Activated CD4-positive, alpha-beta T cell treated with anti-CD3 and anti-CD28 coated beads, Interleukin-2, amount 10 ng/mL, durations not matched to agents 24 days and 14 days (primary cell): ENCODE measurements at regions not wholly inside any gene's neighbourhood (a gene's known extent, or its start where the extent isn't known, plus 50 kb on each side); places are given as distances from the start of the nearest gene placed in this dataset.
"Not testable (repeated sequence)": the region's sequence is repeated elsewhere in the genome, so short reads cannot be mapped to it uniquely, and the experiment has no call there.

Experiments used
- DNase-seq: peaks from one replicate; pipeline ENCODE4 v3.0.0; 2022
- H3K27ac Mint-ChIP-seq: one replicate; pipeline ENCODE4 v1.8.0; 2022; ENCODE audit warnings: mild to moderate bottlenecking, mixed read lengths
- H3K27me3 Mint-ChIP-seq: one replicate; pipeline ENCODE4 v1.8.0; 2022; ENCODE audit warnings: mixed read lengths
- H3K36me3 Mint-ChIP-seq: one replicate; pipeline ENCODE4 v1.8.0; 2022; ENCODE audit warnings: low read depth, mild to moderate bottlenecking, mixed read lengths
- H3K4me1 Mint-ChIP-seq: one replicate; pipeline ENCODE4 v1.8.0; 2021; ENCODE audit warnings: mixed read lengths
- H3K4me3 Mint-ChIP-seq: one replicate; pipeline ENCODE4 v1.8.0; 2022; ENCODE audit warnings: mild to moderate bottlenecking, moderate library complexity, mixed read lengths
- H3K9me3 Mint-ChIP-seq: one replicate; pipeline ENCODE4 v1.8.0; 2021; ENCODE audit warnings: mixed read lengths
- intact Hi-C: fragments of 100-400 bp; cut with micrococcal nuclease; formaldehyde crosslinking; loops from one replicate; pipeline ENCODE4 v1.15.1; 2023

DNA sequence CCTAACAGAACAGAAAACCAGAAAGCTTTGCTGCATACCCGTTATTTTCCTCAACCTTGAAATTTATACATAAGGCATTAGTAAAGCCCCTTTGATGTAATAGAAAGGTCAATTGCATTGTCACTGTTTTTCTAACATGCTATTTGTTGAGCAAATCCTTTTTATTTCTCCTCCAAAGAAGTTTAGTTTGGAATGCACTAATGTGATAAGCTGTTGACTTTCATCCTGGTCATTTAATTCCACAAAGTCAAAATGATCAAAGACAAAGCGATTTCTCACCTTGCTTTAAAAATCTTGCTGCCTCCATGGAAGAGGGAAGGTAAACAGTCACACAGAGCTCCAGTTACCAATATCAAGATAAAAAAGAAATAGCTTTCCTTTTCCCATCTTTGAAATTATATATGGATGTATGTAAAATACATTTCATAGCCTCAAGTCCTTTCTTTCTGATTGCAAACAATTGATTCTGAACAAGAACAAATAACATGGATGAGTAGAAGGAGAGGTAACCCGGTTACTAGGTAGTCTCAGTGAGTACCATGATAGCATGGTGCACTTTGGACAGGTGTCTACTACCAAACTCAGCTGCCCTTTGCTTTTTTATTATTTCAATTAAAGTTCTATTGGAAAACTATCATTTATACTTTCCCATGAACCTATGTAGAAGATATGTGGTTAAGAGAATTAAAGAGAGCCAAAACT is 452.7 kb downstream of the STK39 start:
- no peaks in the 10 kb centered on the region for H3K36me3 Mint-ChIP-seq
- H3K9me3 Mint-ChIP-seq = no peaks in the 10 kb centered on the region
- H3K27me3 Mint-ChIP-seq = no peaks in the 10 kb centered on the region
- intact Hi-C loops = no loop called here
- no peak for DNase-seq
- H3K27ac Mint-ChIP-seq = no peak overlapping the region
- no peak overlapping the region for H3K4me3 Mint-ChIP-seq
- no peaks in the 10 kb centered on the region for H3K4me1 Mint-ChIP-seq

- no peak overlapping the region for H3K4me3 Mint-ChIP-seq
- no peaks in the 10 kb centered on the region for H3K36me3 Mint-ChIP-seq
- intact Hi-C loops = no loop called here
- H3K4me1 Mint-ChIP-seq = no peaks in the 10 kb centered on the region
- no peaks in the 10 kb centered on the region for H3K27me3 Mint-ChIP-seq
- no peaks in the 10 kb centered on the region for H3K9me3 Mint-ChIP-seq
- DNase-seq = no peak
- H3K27ac Mint-ChIP-seq = no peak overlapping the region
Measured at GRCh38 chr2:167793725-167794124, 453.7 kb downstream of the STK39 start.

DNA sequence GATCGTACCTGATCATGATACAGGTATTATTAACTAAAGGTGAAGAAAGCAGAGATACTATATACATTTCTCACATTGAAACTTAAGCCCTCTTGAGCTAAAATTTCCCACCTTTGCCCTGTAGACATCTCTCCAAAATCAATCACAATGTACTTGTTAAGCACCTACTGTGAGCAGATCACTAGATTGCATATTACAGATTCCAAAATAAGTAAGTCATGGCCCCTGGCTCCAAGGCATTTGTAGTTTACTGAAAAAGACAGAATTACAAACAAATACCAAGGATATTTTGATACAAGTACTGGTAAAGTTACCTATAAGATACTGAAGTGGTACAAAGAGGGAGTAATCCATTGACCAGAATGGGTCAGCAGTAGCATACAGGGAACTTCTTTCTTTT is 455.3 kb downstream of the STK39 start:
- H3K4me3 Mint-ChIP-seq = no peak overlapping the region
- H3K36me3 Mint-ChIP-seq = no peaks in the 10 kb centered on the region
- intact Hi-C loops = no loop called here
- no peaks in the 10 kb centered on the region for H3K4me1 Mint-ChIP-seq
- no peak overlapping the region for H3K27ac Mint-ChIP-seq
- no peaks in the 10 kb centered on the region for H3K9me3 Mint-ChIP-seq
- no peaks in the 10 kb centered on the region for H3K27me3 Mint-ChIP-seq
- no peak for DNase-seq

DNA sequence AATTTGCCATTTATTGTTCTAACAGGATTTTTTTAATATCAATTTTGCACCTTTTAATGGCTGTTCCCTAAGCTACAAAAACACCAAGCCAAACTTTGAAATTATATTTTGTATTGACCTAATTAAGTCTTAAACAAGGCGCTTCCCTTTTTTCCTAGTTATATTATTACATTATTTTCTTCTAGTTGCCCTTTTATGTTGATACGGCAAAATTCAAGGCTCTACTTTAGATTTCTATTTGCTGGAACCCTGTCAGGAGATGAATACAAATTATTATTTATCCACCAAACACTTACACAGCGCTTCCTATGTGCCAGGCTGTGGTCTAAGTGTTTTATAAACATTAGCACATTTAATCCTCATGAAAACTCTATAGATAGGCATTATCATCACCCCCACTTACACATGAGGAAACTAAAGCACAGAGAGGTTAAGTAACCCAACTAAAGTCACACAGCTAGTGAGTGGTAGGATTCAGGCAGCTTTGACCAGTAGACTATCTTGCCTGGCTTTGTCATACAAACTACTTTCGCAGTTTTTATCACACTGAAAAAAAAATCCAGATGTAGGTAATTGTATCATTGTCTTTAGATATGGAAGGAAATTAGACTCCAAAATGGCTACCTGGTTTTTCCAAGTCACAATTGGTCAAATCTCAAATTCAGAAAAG is 456.5 kb downstream of the STK39 start:
- Mint-ChIP-seq H3K27ac (no peak overlapping the region), H3K4me3 (no peak overlapping the region), H3K36me3 (no peaks in the 10 kb centered on the region), H3K9me3 (no peaks in the 10 kb centered on the region), H3K4me1 (no peaks in the 10 kb centered on the region), H3K27me3 (no peaks in the 10 kb centered on the region)
- intact Hi-C loops = no loop called here
- DNase-seq = no peak

- Mint-ChIP-seq H3K27ac (no peak overlapping the region), H3K4me3 (no peak overlapping the region), H3K36me3 (no peaks in the 10 kb centered on the region), H3K27me3 (no peaks in the 10 kb centered on the region), H3K9me3 (no peaks in the 10 kb centered on the region), H3K4me1 (no peaks in the 10 kb centered on the region)
- DNase-seq = no peak
- intact Hi-C loops = no loop called here
Measured at GRCh38 chr2:167790189-167790588, 457.2 kb downstream of the STK39 start.

DNA sequence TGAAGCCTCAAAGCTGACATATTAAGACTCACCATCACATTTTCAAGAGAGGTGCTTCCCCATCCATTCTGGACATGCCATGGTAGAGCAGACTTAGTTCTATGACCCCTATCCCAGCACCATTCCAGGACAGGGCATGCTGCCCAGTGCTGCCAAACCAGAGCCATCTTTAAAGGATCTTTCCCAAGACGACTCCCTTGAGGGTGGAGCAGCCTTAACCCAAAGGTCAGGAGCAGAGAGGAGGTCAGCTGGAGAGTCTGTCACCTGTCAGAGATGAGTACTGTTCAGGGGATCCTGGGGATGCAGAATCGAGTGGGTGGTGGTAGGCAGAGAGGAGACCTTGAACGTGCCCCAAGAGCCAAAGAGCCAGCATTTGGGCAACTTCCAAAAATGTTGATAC is 459.8 kb downstream of the STK39 start:
- Mint-ChIP-seq H3K27ac (no peak overlapping the region), H3K9me3 (no peaks in the 10 kb centered on the region), H3K27me3 (no peaks in the 10 kb centered on the region), H3K36me3 (no peaks in the 10 kb centered on the region), H3K4me1 (no peaks in the 10 kb centered on the region), H3K4me3 (no peak overlapping the region)
- intact Hi-C loops = no loop called here
- no peak for DNase-seq

DNA sequence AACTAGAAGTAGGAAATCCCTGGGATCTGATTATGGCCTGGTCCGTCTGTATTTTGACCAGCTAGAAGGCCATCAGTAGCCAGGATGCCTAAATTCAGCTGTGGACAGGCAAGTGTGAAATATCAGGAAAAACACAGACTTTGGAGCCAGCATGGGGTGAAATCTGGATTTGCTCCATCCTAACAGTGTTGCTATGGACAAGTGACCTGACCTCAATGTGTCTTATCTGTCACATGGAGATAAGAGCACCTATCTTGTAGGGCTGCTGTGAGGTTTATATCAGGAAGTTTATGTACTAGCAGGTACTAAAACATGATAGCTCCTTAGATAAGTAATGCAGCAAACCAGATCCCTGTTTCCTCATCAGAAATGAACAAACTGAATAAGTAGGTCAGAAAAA is 460.4 kb downstream of the STK39 start:
- no peak for DNase-seq
- intact Hi-C loops = no loop called here
- H3K4me3 Mint-ChIP-seq = no peak overlapping the region

DNA sequence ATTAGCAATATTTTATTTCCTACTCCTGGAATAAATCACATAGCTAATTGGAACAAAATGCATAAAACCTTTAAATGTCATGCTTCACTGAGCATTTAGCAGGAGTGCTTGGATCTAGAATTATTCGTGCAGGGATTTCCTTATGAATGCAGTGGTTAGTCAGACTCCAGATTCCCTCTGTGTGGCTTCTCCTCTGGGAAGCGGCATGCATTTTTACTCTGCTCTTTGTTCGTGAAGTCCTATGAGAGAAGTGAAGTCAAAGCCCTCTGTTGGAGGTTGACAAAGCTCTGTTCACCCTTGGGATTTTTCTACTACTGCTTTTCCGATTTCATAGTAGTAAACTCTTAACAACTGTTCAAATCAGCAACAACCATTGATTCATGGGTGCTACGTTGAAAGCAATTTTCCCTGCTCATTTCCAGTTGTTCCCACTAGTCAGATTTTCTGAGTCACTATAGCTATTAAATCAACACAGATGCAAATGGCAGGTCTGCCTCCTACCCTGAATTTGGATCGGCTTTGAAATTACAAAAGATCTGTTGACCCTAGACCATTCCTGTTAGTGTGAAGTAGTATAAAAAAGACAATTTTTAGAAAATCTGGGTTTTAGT is 461.7 kb downstream of the STK39 start:
- Mint-ChIP-seq H3K27ac (no peak overlapping the region), H3K4me3 (no peak overlapping the region), H3K27me3 (no peaks in the 10 kb centered on the region), H3K4me1 (no peaks in the 10 kb centered on the region), H3K9me3 (no peaks in the 10 kb centered on the region), H3K36me3 (no peaks in the 10 kb centered on the region)
- intact Hi-C loops = no loop called here
- no peak for DNase-seq

More for the DNA sequence above, 460.4 kb downstream of the STK39 start:
- H3K27me3 Mint-ChIP-seq = no peaks in the 10 kb centered on the region
- no peaks in the 10 kb centered on the region for H3K4me1 Mint-ChIP-seq
- no peaks in the 10 kb centered on the region for H3K36me3 Mint-ChIP-seq
- H3K9me3 Mint-ChIP-seq = no peaks in the 10 kb centered on the region
- H3K27ac Mint-ChIP-seq = no peak overlapping the region

GRCh38 chr2:167784084-167784425 is 463.3 kb downstream of the STK39 start:
- Mint-ChIP-seq H3K9me3 (no peaks in the 10 kb centered on the region), H3K27ac (no peak overlapping the region), H3K4me3 (no peak overlapping the region), H3K36me3 (no peaks in the 10 kb centered on the region), H3K27me3 (no peaks in the 10 kb centered on the region), H3K4me1 (no peaks in the 10 kb centered on the region)
- intact Hi-C loops = no loop called here
- no peak for DNase-seq

DNA sequence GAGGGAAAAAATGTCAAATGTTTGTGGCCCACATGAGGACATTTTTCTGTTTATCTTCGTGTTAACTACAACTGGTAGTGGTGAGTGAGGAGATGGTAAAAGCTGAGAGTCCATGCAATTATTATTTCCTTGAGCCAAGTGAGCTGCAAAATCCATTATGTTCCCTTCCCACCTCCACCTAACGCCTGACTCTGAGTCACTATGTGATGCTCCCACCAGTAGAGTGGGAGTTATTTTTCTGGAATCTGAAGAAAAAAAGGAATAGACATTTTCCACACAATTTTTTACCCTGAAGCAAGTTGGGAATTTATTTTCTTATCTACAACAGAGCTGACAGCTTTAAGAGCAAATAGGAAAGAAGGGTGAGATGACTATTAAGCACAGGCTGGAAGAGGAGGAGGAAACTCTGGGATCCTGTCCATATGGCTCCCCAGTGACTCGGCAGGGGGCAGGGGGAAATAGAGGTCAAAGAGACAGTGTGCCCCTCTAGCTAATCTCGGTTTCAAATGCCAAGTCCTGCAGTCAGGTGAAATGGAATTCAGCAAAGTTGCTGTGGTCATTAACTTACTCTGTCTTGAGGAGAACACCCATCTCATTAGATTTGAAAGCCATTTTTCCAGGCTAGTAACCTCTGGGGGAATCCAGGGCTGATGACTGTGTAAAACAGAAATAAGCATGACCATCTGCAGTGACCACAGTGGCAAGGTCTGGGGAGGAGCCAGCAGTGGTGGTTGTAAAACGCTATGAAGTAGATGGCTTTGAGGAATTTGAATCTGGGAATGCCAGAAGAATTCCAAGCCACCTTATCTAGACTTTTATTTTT is 463.9 kb downstream of the STK39 start:
- intact Hi-C loops = no loop called here
- Mint-ChIP-seq H3K27ac (no peak overlapping the region), H3K4me3 (no peak overlapping the region), H3K9me3 (no peaks in the 10 kb centered on the region), H3K4me1 (no peaks in the 10 kb centered on the region), H3K36me3 (no peaks in the 10 kb centered on the region), H3K27me3 (no peaks in the 10 kb centered on the region)
- DNase-seq = no peak

GRCh38 chr2:167781629-167782028 is 465.8 kb downstream of the STK39 start:
- H3K27me3 Mint-ChIP-seq, H3K27ac Mint-ChIP-seq, DNase-seq, H3K4me1 Mint-ChIP-seq, H3K4me3 Mint-ChIP-seq, H3K9me3 Mint-ChIP-seq, H3K36me3 Mint-ChIP-seq, intact Hi-C loops: not testable (repeated sequence)

DNA sequence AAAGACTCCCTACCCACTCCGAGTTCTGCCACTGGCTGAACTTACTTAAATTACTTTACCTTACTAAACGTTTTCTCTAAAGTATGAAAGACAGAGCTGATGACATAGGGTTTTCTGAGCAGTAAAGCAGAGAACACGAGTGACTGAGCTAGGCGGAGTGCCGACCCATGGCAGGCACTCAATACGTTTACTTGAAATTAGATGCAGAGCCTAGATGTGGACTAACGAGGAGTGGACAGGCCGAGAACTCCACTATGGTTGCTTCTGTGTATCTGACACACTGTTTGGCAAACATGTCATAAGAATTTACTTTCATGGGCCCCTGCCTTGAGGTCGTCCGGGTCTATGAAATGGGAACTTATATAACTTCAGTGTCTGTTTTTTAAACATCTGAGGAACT is 471.0 kb downstream of the STK39 start:
- Mint-ChIP-seq H3K4me1 (no peaks in the 10 kb centered on the region), H3K36me3 (no peaks in the 10 kb centered on the region), H3K4me3 (no peak overlapping the region), H3K27ac (no peak overlapping the region), H3K9me3 (no peaks in the 10 kb centered on the region), H3K27me3 (no peaks in the 10 kb centered on the region)
- no peak for DNase-seq
- intact Hi-C loops = no loop called here

GRCh38 chr2:167771628-167772027 is 475.8 kb downstream of the STK39 start:
- Mint-ChIP-seq H3K27me3 (peaks cover 2% of the 10 kb centered on the region), H3K4me1 (no peaks in the 10 kb centered on the region), H3K36me3 (no peaks in the 10 kb centered on the region), H3K27ac (no peak overlapping the region), H3K9me3 (no peaks in the 10 kb centered on the region), H3K4me3 (no peak overlapping the region)
- no peak for DNase-seq
- intact Hi-C loops = no loop called here

- no peaks in the 10 kb centered on the region for H3K9me3 Mint-ChIP-seq
- no peaks in the 10 kb centered on the region for H3K4me1 Mint-ChIP-seq
- no peaks in the 10 kb centered on the region for H3K36me3 Mint-ChIP-seq
- peaks cover 2% of the 10 kb centered on the region for H3K27me3 Mint-ChIP-seq
- DNase-seq = no peak
- intact Hi-C loops = no loop called here
- H3K4me3 Mint-ChIP-seq = no peak overlapping the region
- no peak overlapping the region for H3K27ac Mint-ChIP-seq
Measured at GRCh38 chr2:167769020-167769419, 478.4 kb downstream of the STK39 start.
